CD4-positive, alpha-beta T cell (primary cell): ENCODE measurements at regions not wholly inside any gene's neighbourhood (a gene's known extent, or its start where the extent isn't known, plus 50 kb on each side); places are given as distances from the start of the nearest gene placed in this dataset.

Experiments used
- ATAC-seq: fragments of 200-7000 bp; cut with Tn5 transposase; one replicate; pipeline ENCODE4 v1.10.0; 2022; ENCODE audit warnings: mild to moderate bottlenecking; ENCODE audit not compliant: poor library complexity
- CTCF ChIA-PET: fragments of 350-600 bp; sonication (Branson Sonifier 250); formaldehyde crosslinking; loops from one replicate; lab custom pipeline; 2021; ENCODE audit warnings: antibody characterized with exemption, inconsistent platforms; lab: Charles Lee
- POLR2A ChIA-PET: fragments of 350-600 bp; sonication (Branson Sonifier 250); formaldehyde crosslinking; loops from one replicate; lab custom pipeline; 2021; ENCODE audit warnings: antibody characterized with exemption, inconsistent platforms; lab: Charles Lee
- DNase-seq, 14 experiments: peaks; one replicate each; pipeline ENCODE4 v3.0.0-alpha.2; 2013 to 2020; ENCODE audit warnings: mixed read lengths in 2 of 14
- H3K27ac ChIP-seq, 2 donors: one replicate each; pipeline versions ENCODE4 v1.5.1 to v1.7.0; 2013; ENCODE audit warnings: low read length in 2 of 2, low read depth in 1 of 2, mild to moderate bottlenecking in 1 of 2
- H3K27me3 ChIP-seq, 2 experiments: 1 replicate in 1 of 2; 2 replicates in 1 of 2; pipeline versions ENCODE4 v1.6.1 to v1.7.0; 2013; ENCODE audit warnings: low read length in 2 of 2, control low read depth in 1 of 2, mild to moderate bottlenecking in 1 of 2, moderate library complexity in 1 of 2; ENCODE audit not compliant: insufficient read depth in 2 of 2, control insufficient read depth in 1 of 2
- H3K36me3 ChIP-seq: one replicate; pipeline ENCODE4 v1.6.1; 2013; ENCODE audit warnings: low read length, control low read depth; ENCODE audit not compliant: insufficient read depth
- H3K4me1 ChIP-seq: one replicate; pipeline ENCODE4 v1.6.1; 2013; ENCODE audit warnings: low read length, control low read depth; ENCODE audit not compliant: insufficient read depth
- H3K4me3 ChIP-seq: one replicate; pipeline ENCODE4 v1.5.1; 2013; ENCODE audit warnings: mild to moderate bottlenecking, low read length, moderate library complexity
- H3K9me3 ChIP-seq, 2 experiments: 1 replicate in 1 of 2; 2 replicates in 1 of 2; pipeline versions ENCODE4 v1.6.1 to v1.7.0; 2013; ENCODE audit warnings: low read length in 2 of 2, mild to moderate bottlenecking in 2 of 2, control low read depth in 1 of 2, moderate library complexity in 1 of 2; ENCODE audit not compliant: control insufficient read depth in 1 of 2, insufficient read depth in 1 of 2
- H3K27ac Mint-ChIP-seq: one replicate; pipeline ENCODE4 v1.8.0; 2020; ENCODE audit warnings: mixed read lengths
- H3K27me3 Mint-ChIP-seq: one replicate; pipeline ENCODE4 v1.8.0; 2021; ENCODE audit warnings: mixed read lengths
- H3K36me3 Mint-ChIP-seq: one replicate; pipeline ENCODE4 v1.8.0; 2021; ENCODE audit warnings: low read depth, mixed read lengths
- H3K4me1 Mint-ChIP-seq: one replicate; pipeline ENCODE4 v1.8.0; 2021; ENCODE audit warnings: low read depth, mixed read lengths
- H3K4me3 Mint-ChIP-seq: one replicate; pipeline ENCODE4 v1.8.0; 2020; ENCODE audit warnings: mild to moderate bottlenecking, mixed read lengths
- H3K9me3 Mint-ChIP-seq: one replicate; pipeline ENCODE4 v1.8.0; 2020; ENCODE audit warnings: mixed read lengths
- CTCF ChIP-seq: fragments of 200-600 bp; IDR thresholded peaks from one replicate; pipeline ENCODE4 v1.8.0; 2022; ENCODE audit warnings: antibody characterized with exemption, mild to moderate bottlenecking
- intact Hi-C, 2 experiments: fragments of 100-400 bp; cut with DNase I in 1 of 2; cut with micrococcal nuclease in 1 of 2; formaldehyde crosslinking; loops; one replicate each; pipeline versions ENCODE4 v1.15.1 to v1.9.0; 2023 to 2025; cut with DNase I, micrococcal nuclease

- DNase-seq (no peak), ATAC-seq (no peak)
- Histone ChIP-seq H3K36me3 (no peaks in the 10 kb centered on the region), H3K9me3 (peaks cover 0 to 3% of the 10 kb centered on the region in 2 experiments), H3K27me3 (no peaks in the 10 kb centered on the region), H3K4me3 (no peak overlapping the region), H3K27ac (no peak overlapping the region), H3K4me1 (no peaks in the 10 kb centered on the region)
- no peaks in the 10 kb centered on the region for H3K4me1 Mint-ChIP-seq
- no peaks in the 10 kb centered on the region for H3K36me3 Mint-ChIP-seq
- intact Hi-C loops, result no loop called here
- H3K4me3 Mint-ChIP-seq, result no peak overlapping the region
- TF ChIP-seq CTCF, result no peak
- H3K9me3 Mint-ChIP-seq, result peaks cover 5% of the 10 kb centered on the region
- ChIA-PET POLR2A (no interaction called here), CTCF (no interaction called here)
- H3K27me3 Mint-ChIP-seq, result no peaks in the 10 kb centered on the region
- H3K27ac Mint-ChIP-seq, result no peak overlapping the region
Observed at GRCh38 chr11:91299980-91300379, 924.6 kb upstream of the FAT3 start.

- no peaks in the 10 kb centered on the region for H3K4me1 Mint-ChIP-seq
- DNase-seq, result no peak
- Histone ChIP-seq H3K36me3 (no peaks in the 10 kb centered on the region), H3K4me1 (no peaks in the 10 kb centered on the region), H3K9me3 (peaks cover 0 to 3% of the 10 kb centered on the region in 2 experiments), H3K4me3 (no peak overlapping the region), H3K27ac (no peak overlapping the region), H3K27me3 (no peaks in the 10 kb centered on the region)
- intact Hi-C loops, result no loop called here
- no peaks in the 10 kb centered on the region for H3K36me3 Mint-ChIP-seq
- CTCF ChIA-PET, result no interaction called here
- H3K4me3 Mint-ChIP-seq, result no peak overlapping the region
- POLR2A ChIA-PET, result no interaction called here
- TF ChIP-seq CTCF, result no peak
- no peak overlapping the region for H3K27ac Mint-ChIP-seq
- no peaks in the 10 kb centered on the region for H3K27me3 Mint-ChIP-seq
- ATAC-seq, result no peak
- peaks cover 9% of the 10 kb centered on the region for H3K9me3 Mint-ChIP-seq
Observed at GRCh38 chr11:91296629-91297028, 928.0 kb upstream of the FAT3 start.

GRCh38 chr11:91295591-91295990, 929.0 kb upstream of the FAT3 start:
- Mint-ChIP-seq H3K27ac (no peak overlapping the region), H3K4me3 (no peak overlapping the region), H3K4me1 (no peaks in the 10 kb centered on the region), H3K27me3 (no peaks in the 10 kb centered on the region), H3K36me3 (no peaks in the 10 kb centered on the region), H3K9me3 (peaks cover 9% of the 10 kb centered on the region)
- Histone ChIP-seq H3K27me3 (no peaks in the 10 kb centered on the region), H3K4me3 (no peak overlapping the region), H3K4me1 (no peaks in the 10 kb centered on the region), H3K27ac (no peak overlapping the region), H3K9me3 (peaks cover 0 to 3% of the 10 kb centered on the region in 2 experiments), H3K36me3 (no peaks in the 10 kb centered on the region)
- POLR2A ChIA-PET, result no interaction called here
- ATAC-seq (no peak), DNase-seq (no peak)
- TF ChIP-seq CTCF, result no peak
- intact Hi-C loops, result no loop called here
- CTCF ChIA-PET, result no interaction called here
